Neutrophil (primary cell): ENCODE measurements at regions not wholly inside any gene's neighbourhood (a gene's known extent, or its start where the extent isn't known, plus 50 kb on each side); places are given as distances from the start of the nearest gene placed in this dataset.

Experiments used
- H3K27ac ChIP-seq: fragments of 200-600 bp; sonication (generic); 2 replicates; pipeline ENCODE4 v1.5.1; 2016; ENCODE audit warnings: mild to moderate bottlenecking, moderate library complexity
- H3K27me3 ChIP-seq: fragments of 200-600 bp; sonication (generic); 2 replicates; pipeline ENCODE4 v1.6.0; 2016; ENCODE audit warnings: mild to moderate bottlenecking
- H3K36me3 ChIP-seq: fragments of 200-600 bp; sonication (generic); 2 replicates; pipeline ENCODE4 v1.5.1; 2017
- H3K4me1 ChIP-seq, 2 experiments: fragments of 200-600 bp in 1 of 2; sonication (generic) in 1 of 2; 1 replicate in 1 of 2; 2 replicates in 1 of 2; pipeline versions ENCODE4 v1.5.1 to v1.6.1; 2013 to 2016; ENCODE audit warnings: low read depth in 1 of 2, low read length in 1 of 2, mild to moderate bottlenecking in 1 of 2, moderate library complexity in 1 of 2; ENCODE audit not compliant: control insufficient read depth in 1 of 2, insufficient read depth in 1 of 2
- H3K4me3 ChIP-seq, 2 experiments: fragments of 200-600 bp in 1 of 2; sonication (generic) in 1 of 2; 1 replicate in 1 of 2; 2 replicates in 1 of 2; pipeline ENCODE4 v1.5.1; 2013 to 2016; ENCODE audit warnings: low read depth in 1 of 2, low read length in 1 of 2, mild to moderate bottlenecking in 1 of 2, moderate library complexity in 1 of 2
- H3K9me3 ChIP-seq: fragments of 200-600 bp; sonication (generic); 2 replicates; pipeline ENCODE4 v1.5.1; 2016
- TF ChIP-seq, protein P1 (sequence below): fragments of 200-600 bp; sonication (generic); IDR thresholded peaks from 2 replicates; pipeline ENCODE4 v1.5.1; 2016; ENCODE audit warnings: antibody characterized with exemption

DNA sequence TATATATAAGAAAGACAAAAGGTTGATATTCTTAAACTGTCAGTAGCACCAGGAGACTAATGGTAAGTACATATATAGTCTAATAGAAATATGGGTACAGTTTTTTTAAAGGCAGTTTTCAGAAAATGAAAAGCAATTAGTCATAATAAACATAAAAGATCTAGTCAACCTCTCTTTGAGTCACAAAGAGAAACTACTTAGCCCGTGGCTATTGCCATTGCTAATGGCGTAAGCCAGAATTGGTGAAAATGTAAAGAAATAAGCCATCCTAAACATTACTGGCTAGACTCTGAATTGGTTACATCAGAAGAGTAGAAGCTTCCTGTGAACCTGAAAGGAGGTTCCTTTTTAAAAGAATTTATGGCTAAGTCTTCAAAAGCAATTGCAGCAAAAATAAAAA is 668.7 kb upstream of the CPEB2 start:
- Histone ChIP-seq H3K9me3 (no peaks in the 10 kb centered on the region), H3K4me3 (no peak overlapping the region), H3K27ac (no peak overlapping the region), H3K4me1 (no peaks in the 10 kb centered on the region), H3K27me3 (no peaks in the 10 kb centered on the region), H3K36me3 (no peaks in the 10 kb centered on the region)
- TF ChIP-seq, protein P1, sequence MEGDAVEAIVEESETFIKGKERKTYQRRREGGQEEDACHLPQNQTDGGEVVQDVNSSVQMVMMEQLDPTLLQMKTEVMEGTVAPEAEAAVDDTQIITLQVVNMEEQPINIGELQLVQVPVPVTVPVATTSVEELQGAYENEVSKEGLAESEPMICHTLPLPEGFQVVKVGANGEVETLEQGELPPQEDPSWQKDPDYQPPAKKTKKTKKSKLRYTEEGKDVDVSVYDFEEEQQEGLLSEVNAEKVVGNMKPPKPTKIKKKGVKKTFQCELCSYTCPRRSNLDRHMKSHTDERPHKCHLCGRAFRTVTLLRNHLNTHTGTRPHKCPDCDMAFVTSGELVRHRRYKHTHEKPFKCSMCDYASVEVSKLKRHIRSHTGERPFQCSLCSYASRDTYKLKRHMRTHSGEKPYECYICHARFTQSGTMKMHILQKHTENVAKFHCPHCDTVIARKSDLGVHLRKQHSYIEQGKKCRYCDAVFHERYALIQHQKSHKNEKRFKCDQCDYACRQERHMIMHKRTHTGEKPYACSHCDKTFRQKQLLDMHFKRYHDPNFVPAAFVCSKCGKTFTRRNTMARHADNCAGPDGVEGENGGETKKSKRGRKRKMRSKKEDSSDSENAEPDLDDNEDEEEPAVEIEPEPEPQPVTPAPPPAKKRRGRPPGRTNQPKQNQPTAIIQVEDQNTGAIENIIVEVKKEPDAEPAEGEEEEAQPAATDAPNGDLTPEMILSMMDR = no peak

DNA sequence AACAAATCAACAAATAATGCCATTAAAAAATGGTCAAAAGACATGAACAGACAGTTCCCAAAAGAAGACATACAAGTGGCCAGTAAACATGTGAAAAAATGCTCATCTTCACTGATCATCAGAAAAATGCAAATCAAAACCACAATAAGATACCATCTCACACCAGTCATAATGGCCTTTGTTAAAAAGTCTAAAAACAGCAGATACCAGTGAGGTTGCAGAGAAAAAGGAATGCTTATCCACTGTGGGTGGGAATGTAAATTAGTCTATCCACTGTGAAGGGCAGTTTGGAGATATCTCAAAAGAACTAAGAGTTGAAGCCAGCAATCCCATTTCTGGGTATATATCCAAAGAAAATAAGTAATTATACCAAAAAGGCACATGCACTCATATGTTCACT is 668.1 kb upstream of the CPEB2 start:
- no peaks in the 10 kb centered on the region for H3K27me3 ChIP-seq
- H3K27ac ChIP-seq = no peak overlapping the region
- no peaks in the 10 kb centered on the region for H3K36me3 ChIP-seq
- TF ChIP-seq, protein P1 = no peak
- H3K4me3 ChIP-seq = no peak overlapping the region
- no peaks in the 10 kb centered on the region for H3K9me3 ChIP-seq
- no peaks in the 10 kb centered on the region for H3K4me1 ChIP-seq

DNA sequence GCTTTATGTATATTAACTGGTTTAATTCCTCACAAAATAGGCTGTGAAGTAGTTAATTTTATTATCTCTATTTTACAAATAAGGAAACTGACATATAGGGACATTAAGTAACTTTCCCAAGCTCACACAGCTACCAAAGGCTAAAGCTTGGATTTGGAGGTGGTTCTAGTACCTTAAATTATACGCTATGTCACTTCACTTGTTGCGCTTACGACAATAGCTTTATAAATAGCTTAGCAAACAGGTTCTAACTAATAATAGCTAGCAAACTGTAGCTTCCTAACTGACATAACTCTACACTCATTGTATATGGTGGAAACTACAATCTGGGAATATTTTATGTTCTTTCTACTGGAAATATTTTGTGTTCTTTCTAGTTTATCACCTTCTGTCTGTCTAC is 666.4 kb upstream of the CPEB2 start:
- no peaks in the 10 kb centered on the region for H3K9me3 ChIP-seq
- H3K4me1 ChIP-seq = no peaks in the 10 kb centered on the region
- no peaks in the 10 kb centered on the region for H3K27me3 ChIP-seq
- H3K4me3 ChIP-seq = no peak overlapping the region
- no peak overlapping the region for H3K27ac ChIP-seq
- H3K36me3 ChIP-seq = no peaks in the 10 kb centered on the region
- TF ChIP-seq, protein P1 = no peak

DNA sequence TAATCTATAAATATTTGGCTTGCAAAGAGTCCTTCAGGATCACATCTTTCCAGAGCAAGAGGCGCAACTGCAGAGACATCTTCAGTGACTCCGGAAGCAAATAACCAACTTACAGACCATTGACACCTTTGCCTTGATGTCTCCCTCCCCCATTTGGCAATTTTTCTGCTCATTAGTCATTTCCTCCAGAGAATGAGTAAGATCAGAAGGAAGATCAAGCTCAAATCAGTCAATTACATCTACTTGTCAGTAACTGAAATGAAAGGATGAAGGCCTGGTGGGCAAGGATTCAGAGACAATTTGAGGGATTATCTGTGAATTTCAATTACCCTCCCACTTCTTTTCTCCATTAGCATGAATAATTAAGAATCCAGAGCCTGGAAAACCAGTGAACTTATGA is 665.6 kb upstream of the CPEB2 start:
- H3K27ac ChIP-seq = no peak overlapping the region
- no peaks in the 10 kb centered on the region for H3K36me3 ChIP-seq
- no peak overlapping the region for H3K4me3 ChIP-seq
- no peaks in the 10 kb centered on the region for H3K9me3 ChIP-seq
- TF ChIP-seq, protein P1 = no peak
- H3K4me1 ChIP-seq = no peaks in the 10 kb centered on the region
- no peaks in the 10 kb centered on the region for H3K27me3 ChIP-seq

DNA sequence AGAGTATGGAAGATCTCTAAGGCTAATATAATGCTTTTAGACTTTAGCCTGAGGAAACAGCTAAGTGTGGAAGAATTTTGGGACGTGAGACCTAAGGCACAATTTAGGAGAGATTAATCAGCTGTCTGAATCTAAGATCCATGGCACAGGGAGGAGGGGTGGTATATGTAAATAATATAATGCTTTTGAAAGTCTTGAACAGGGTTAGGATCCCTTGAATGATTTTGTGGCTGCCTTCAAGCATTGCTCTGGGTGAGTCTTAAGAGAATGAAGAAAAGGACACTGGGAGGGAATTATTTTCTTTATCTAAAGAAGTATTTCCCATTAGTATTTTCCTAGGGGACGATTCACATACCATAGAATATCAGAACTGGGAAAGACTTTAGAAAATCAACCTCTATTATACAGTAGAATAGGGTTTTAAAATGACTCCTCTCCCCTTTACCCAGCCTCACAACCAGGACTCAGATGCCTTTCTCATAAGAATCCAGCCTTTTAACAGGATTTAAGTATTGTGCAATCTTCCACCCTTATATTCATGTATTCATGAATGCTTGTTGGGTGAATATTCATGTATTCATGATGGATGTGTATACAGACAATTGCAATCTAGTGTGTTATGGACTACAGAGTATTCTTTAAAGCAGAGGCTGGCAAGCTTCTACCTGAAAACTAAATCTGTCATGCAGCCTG is 664.2 kb upstream of the CPEB2 start:
- no peaks in the 10 kb centered on the region for H3K9me3 ChIP-seq
- TF ChIP-seq, protein P1 = no peak
- no peaks in the 10 kb centered on the region for H3K4me1 ChIP-seq
- H3K36me3 ChIP-seq = no peaks in the 10 kb centered on the region
- H3K27ac ChIP-seq = no peak overlapping the region
- H3K27me3 ChIP-seq = no peaks in the 10 kb centered on the region
- no peak overlapping the region for H3K4me3 ChIP-seq
